ENCODE measurements at regions not wholly inside any gene's neighbourhood (a gene's known extent, or its start where the extent isn't known, plus 50 kb on each side); places are given as distances from the start of the nearest gene placed in this dataset.

- no peaks in the 10 kb centered on the region for H3K27me3 ChIP-seq
- WGBS, 2 donors = 93 to 95% methylated on average over 1 of the region's 1 CpG
- no peak for TF ChIP-seq CTCF (IDR thresholded peaks at IDR 0.05)
- H3K4me3 ChIP-seq = no peak overlapping the region
- no peaks in the 10 kb centered on the region for H3K9me3 ChIP-seq
- DNase-seq (no peak), ATAC-seq (no peak), FAIRE-seq (no peak)
- intact Hi-C loops (cut with DNase I) = no loop called here
- no peaks in the 10 kb centered on the region for H3K36me3 ChIP-seq
- H3K4me1 ChIP-seq = no peaks in the 10 kb centered on the region
- no peak overlapping the region for H3K27ac ChIP-seq
Observed at GRCh38 chr6:40809627-40810026, 222.5 kb upstream of the LRFN2 start.

- DNase-seq (no peak), FAIRE-seq (no peak), ATAC-seq (no peak)
- no peak overlapping the region for H3K27ac ChIP-seq
- WGBS, 2 donors = 76 to 88% methylated on average over 5 of the region's 5 CpGs
- H3K9me3 ChIP-seq = no peaks in the 10 kb centered on the region
- no peak for TF ChIP-seq CTCF (IDR thresholded peaks at IDR 0.05)
- intact Hi-C loops (cut with DNase I) = no loop called here
- no peaks in the 10 kb centered on the region for H3K4me1 ChIP-seq
- no peaks in the 10 kb centered on the region for H3K36me3 ChIP-seq
- no peak overlapping the region for H3K4me3 ChIP-seq
- no peaks in the 10 kb centered on the region for H3K27me3 ChIP-seq
Observed at GRCh38 chr6:40807484-40807883, 220.3 kb upstream of the LRFN2 start.

- DNase-seq = no peak
- Histone ChIP-seq H3K4me3 (no peak overlapping the region), H3K27me3 (no peaks in the 10 kb centered on the region), H3K9me3 (no peaks in the 10 kb centered on the region), H3K36me3 (no peaks in the 10 kb centered on the region), H3K27ac (no peak overlapping the region), H3K4me1 (no peaks in the 10 kb centered on the region)
- FAIRE-seq = no peak
- TF ChIP-seq CTCF (IDR thresholded peaks at IDR 0.05) = no peak
- no peak for ATAC-seq
- WGBS, 2 donors = 75 to 76% methylated on average over 7 of the region's 7 CpGs
- intact Hi-C loops (cut with DNase I) = no loop called here
Observed at GRCh38 chr6:40806256-40806864, 219.2 kb upstream of the LRFN2 start.

GRCh38 chr6:40805336-40805735 is 218.2 kb upstream of the LRFN2 start:
- Histone ChIP-seq H3K9me3 (no peaks in the 10 kb centered on the region), H3K4me3 (no peak overlapping the region), H3K27ac (no peak overlapping the region), H3K36me3 (no peaks in the 10 kb centered on the region), H3K27me3 (no peaks in the 10 kb centered on the region), H3K4me1 (no peaks in the 10 kb centered on the region)
- 72 to 73% methylated on average over 4 of the region's 4 CpGs for WGBS, 2 donors
- ATAC-seq = no peak
- no peak for FAIRE-seq
- DNase-seq = no peak
- no peak for TF ChIP-seq CTCF (IDR thresholded peaks at IDR 0.05)
- intact Hi-C loops (cut with DNase I) = no loop called here

GRCh38 chr6:40804905-40805304 is 217.7 kb upstream of the LRFN2 start:
- DNase-seq = no peak
- intact Hi-C loops (cut with DNase I) = no loop called here
- WGBS, 2 donors = 87 to 92% methylated on average over 4 of the region's 4 CpGs
- Histone ChIP-seq H3K27me3 (no peaks in the 10 kb centered on the region), H3K9me3 (no peaks in the 10 kb centered on the region), H3K27ac (no peak overlapping the region), H3K4me1 (no peaks in the 10 kb centered on the region), H3K4me3 (no peak overlapping the region), H3K36me3 (no peaks in the 10 kb centered on the region)
- no peak for FAIRE-seq
- no peak for ATAC-seq
- TF ChIP-seq CTCF (IDR thresholded peaks at IDR 0.05) = no peak

Measured in pancreas (tissue), 10 donors.